HG02798 (cell line): ENCODE measurements at regions not wholly inside any gene's neighbourhood (a gene's known extent, or its start where the extent isn't known, plus 50 kb on each side); places are given as distances from the start of the nearest gene placed in this dataset.
"Not testable (repeated sequence)": the region's sequence is repeated elsewhere in the genome, so short reads cannot be mapped to it uniquely, and the experiment has no call there.

Experiments used
- ATAC-seq: cut with Tn5 transposase; IDR thresholded peaks from one replicate; pipeline ENCODE4 v1.9.1; 2021; ENCODE audit warnings: mild to moderate bottlenecking; ENCODE audit not compliant: unreplicated experiment, poor library complexity

GRCh38 chr15:31579282-31579681, 252.6 kb downstream of the KLF13 start:
- ATAC-seq: no peak

GRCh38 chr15:31579976-31580375, 253.3 kb downstream of the KLF13 start:
- no peak for ATAC-seq

- no peak for ATAC-seq
Observed at GRCh38 chr15:31584195-31584594, 257.6 kb downstream of the KLF13 start.

- ATAC-seq: no peak
Observed at GRCh38 chr15:31585240-31585639, 258.6 kb downstream of the KLF13 start.

- no peak for ATAC-seq
Observed at GRCh38 chr15:31586841-31587240, 260.2 kb downstream of the KLF13 start.

GRCh38 chr15:31587583-31587982, 260.9 kb downstream of the KLF13 start:
- no peak for ATAC-seq

GRCh38 chr15:31590609-31591008, 264.0 kb downstream of the KLF13 start:
- ATAC-seq: no peak

GRCh38 chr15:31591908-31592307, 265.3 kb downstream of the KLF13 start:
- no peak for ATAC-seq

GRCh38 chr15:31597466-31597865, 270.8 kb downstream of the KLF13 start:
- ATAC-seq: no peak

- no peak for ATAC-seq
Observed at GRCh38 chr15:31598620-31599019, 272.0 kb downstream of the KLF13 start.

- ATAC-seq: no peak
Observed at GRCh38 chr15:31605467-31605931, 278.9 kb downstream of the KLF13 start.

GRCh38 chr15:31606194-31606669, 279.6 kb downstream of the KLF13 start:
- ATAC-seq: no peak

- no peak for ATAC-seq
Observed at GRCh38 chr15:31606931-31607497, 280.4 kb downstream of the KLF13 start.

GRCh38 chr15:31607656-31608055, 281.0 kb downstream of the KLF13 start:
- ATAC-seq: no peak

GRCh38 chr15:31609258-31609681, 282.6 kb downstream of the KLF13 start:
- no peak for ATAC-seq

GRCh38 chr15:31609906-31610305, 283.3 kb downstream of the KLF13 start:
- no peak for ATAC-seq

GRCh38 chr15:31615643-31616415, 289.2 kb downstream of the KLF13 start:
- ATAC-seq: no peak

- not testable (repeated sequence) for ATAC-seq
Observed at GRCh38 chr15:31623297-31623696, 296.7 kb downstream of the KLF13 start.

GRCh38 chr15:31624115-31624514, 297.5 kb downstream of the KLF13 start:
- not testable (repeated sequence) for ATAC-seq

GRCh38 chr15:31635715-31636114, 309.1 kb downstream of the KLF13 start:
- ATAC-seq: not testable (repeated sequence)

- ATAC-seq: not testable (repeated sequence)
Observed at GRCh38 chr15:31636911-31637310, 310.3 kb downstream of the KLF13 start.

GRCh38 chr15:31643955-31644354, 317.3 kb downstream of the KLF13 start:
- not testable (repeated sequence) for ATAC-seq
